Loucy (cell line): ENCODE measurements at regions not wholly inside any gene's neighbourhood (a gene's known extent, or its start where the extent isn't known, plus 50 kb on each side); places are given as distances from the start of the nearest gene placed in this dataset.

ENCODE experiments used
- CTCF ChIP-seq: fragments of 200-600 bp; sonication (generic); conservative IDR thresholded peaks from 2 replicates; pipeline ENCODE4 v1.5.1; 2014; ENCODE audit warnings: mild to moderate bottlenecking, antibody characterized with exemption, low read length
- EZH2phosphoT487 ChIP-seq: fragments of 200-600 bp; IDR thresholded peaks from 2 replicates; pipeline ENCODE4 v1.6.1; 2018; ENCODE audit warnings: antibody characterized with exemption, mild to moderate bottlenecking, moderate library complexity, borderline replicate concordance

- TF ChIP-seq CTCF = no peak
- TF ChIP-seq EZH2phosphoT487 = no peak
These were observed 782.4 kb upstream of the BRINP3 start for GRCh38 chr1:191260056-191260455.
